OCI-LY1 (cell line): ENCODE measurements at regions not wholly inside any gene's neighbourhood (a gene's known extent, or its start where the extent isn't known, plus 50 kb on each side); places are given as distances from the start of the nearest gene placed in this dataset.

Experiments
- H2AFZ ChIP-seq: fragments of 200-600 bp; sonication (generic), shearing (Covaris generic); 2 replicates; pipeline ENCODE4 v1.6.0; 2014; ENCODE audit warnings: antibody characterized with exemption, mild to moderate bottlenecking, low read length
- H3F3A ChIP-seq: fragments of 200-600 bp; sonication (generic), shearing (Covaris generic); 2 replicates; pipeline ENCODE4 v1.6.0; 2014; ENCODE audit warnings: mild to moderate bottlenecking, antibody characterized with exemption, low read length, moderate library complexity; ENCODE audit not compliant: insufficient read depth
- H3K27ac ChIP-seq: fragments of 200-600 bp; sonication (generic); 2 replicates; pipeline ENCODE4 v1.5.1; 2014; ENCODE audit warnings: low read length, mixed run types, mild to moderate bottlenecking, low read depth; ENCODE audit not compliant: poor library complexity, severe bottlenecking
- H3K27me3 ChIP-seq: fragments of 200-600 bp; sonication (generic); 2 replicates; pipeline ENCODE4 v1.6.0; 2014; ENCODE audit warnings: antibody characterized with exemption, mild to moderate bottlenecking, low read length, moderate library complexity; ENCODE audit not compliant: insufficient read depth
- H3K36me3 ChIP-seq: fragments of 200-600 bp; sonication (generic); 2 replicates; pipeline ENCODE4 v1.6.1; 2014; ENCODE audit warnings: mild to moderate bottlenecking, antibody characterized with exemption, low read length, moderate library complexity, mixed read lengths; ENCODE audit not compliant: insufficient read depth
- H3K4me1 ChIP-seq: fragments of 200-600 bp; sonication (generic); 2 replicates; pipeline ENCODE4 v1.5.1; 2014; ENCODE audit warnings: mild to moderate bottlenecking, low read length, moderate library complexity; ENCODE audit not compliant: insufficient read depth, severe bottlenecking
- H3K4me2 ChIP-seq: fragments of 200-600 bp; sonication (generic), shearing (Covaris generic); 2 replicates; pipeline ENCODE4 v1.6.1; 2014; ENCODE audit warnings: low read length
- H3K4me3 ChIP-seq: fragments of 200-600 bp; sonication (generic); 2 replicates; pipeline ENCODE4 v1.5.1; 2014; ENCODE audit warnings: low read length, low read depth, mild to moderate bottlenecking, mixed read lengths; ENCODE audit not compliant: poor library complexity, severe bottlenecking
- H3K79me2 ChIP-seq: fragments of 200-600 bp; shearing (Covaris generic); 2 replicates; pipeline ENCODE4 v1.6.1; 2016; ENCODE audit warnings: mixed run types, low read length, mixed read lengths; ENCODE audit not compliant: insufficient read depth
- H3K9ac ChIP-seq: fragments of 200-600 bp; sonication (generic), shearing (Covaris generic); 2 replicates; pipeline ENCODE4 v1.6.1; 2014; ENCODE audit warnings: mild to moderate bottlenecking, low read length, mixed read lengths
- H3K9me2 ChIP-seq: fragments of 200-600 bp; sonication (generic), shearing (Covaris generic); 2 replicates; pipeline ENCODE4 v1.6.1; 2014; ENCODE audit warnings: low read depth, mild to moderate bottlenecking, low read length, mixed read lengths
- H3K9me3 ChIP-seq: fragments of 200-600 bp; shearing (Covaris generic); 2 replicates; pipeline ENCODE4 v1.6.1; 2014; ENCODE audit warnings: low read length, mixed read lengths
- H4K20me1 ChIP-seq: fragments of 200-600 bp; sonication (generic), shearing (Covaris generic); 2 replicates; pipeline ENCODE4 v1.6.0; 2016; ENCODE audit warnings: mild to moderate bottlenecking, low read length; ENCODE audit not compliant: insufficient read depth
- CTCF ChIP-seq: fragments of 200-600 bp; sonication (generic), shearing (Covaris generic); IDR thresholded peaks from 2 replicates; pipeline ENCODE4 v1.5.1; 2017; ENCODE audit warnings: mild to moderate bottlenecking, antibody characterized with exemption, low read length, moderate library complexity, mixed read lengths
- EZH2 ChIP-seq: fragments of 200-600 bp; sonication (generic), shearing (Covaris generic); IDR thresholded peaks from 2 replicates; pipeline ENCODE4 v1.8.0; 2017; ENCODE audit warnings: borderline replicate concordance, mixed run types, mild to moderate bottlenecking, antibody characterized with exemption, low read length, moderate library complexity, mixed read lengths

GRCh38 chr11:70778883-70779282 is 380.6 kb downstream of the CTTN start:
- Histone ChIP-seq H3K4me1 (no peaks in the 10 kb centered on the region), H2AFZ (no peak overlapping the region), H3K27me3 (no peaks in the 10 kb centered on the region; the same call in 1 of the 2 replicates), H3K9ac (no peak overlapping the region), H3K9me2 (no peaks in the 10 kb centered on the region), H3F3A (no peaks in the 10 kb centered on the region), H3K36me3 (no peaks in the 10 kb centered on the region), H3K4me2 (no peak overlapping the region), H3K79me2 (no peaks in the 10 kb centered on the region), H3K9me3 (no peaks in the 10 kb centered on the region), H3K27ac (no peak overlapping the region), H3K4me3 (no peak overlapping the region), H4K20me1 (no peaks in the 10 kb centered on the region)
- TF ChIP-seq CTCF (no peak), EZH2 (no peak)

GRCh38 chr11:70779433-70780245 is 381.3 kb downstream of the CTTN start:
- Histone ChIP-seq H3K4me3 (no peak overlapping the region), H4K20me1 (no peaks in the 10 kb centered on the region), H3K9me3 (no peaks in the 10 kb centered on the region), H3K4me2 (no peak overlapping the region), H3K9ac (no peak overlapping the region), H3K9me2 (no peaks in the 10 kb centered on the region), H3K27me3 (no peaks in the 10 kb centered on the region), H2AFZ (no peak overlapping the region), H3K79me2 (no peaks in the 10 kb centered on the region), H3K4me1 (no peaks in the 10 kb centered on the region), H3K36me3 (no peaks in the 10 kb centered on the region), H3K27ac (no peak overlapping the region), H3F3A (no peaks in the 10 kb centered on the region)
- no peak for TF ChIP-seq EZH2
- TF ChIP-seq CTCF, result no peak

GRCh38 chr11:70780246-70780535 is 381.9 kb downstream of the CTTN start:
- H3K36me3 ChIP-seq, result no peaks in the 10 kb centered on the region
- H2AFZ ChIP-seq, result no peak overlapping the region
- H3F3A ChIP-seq, result no peaks in the 10 kb centered on the region
- H3K4me1 ChIP-seq, result no peaks in the 10 kb centered on the region
- H3K79me2 ChIP-seq, result no peaks in the 10 kb centered on the region
- no peak overlapping the region for H3K27ac ChIP-seq
- H3K9me2 ChIP-seq, result no peaks in the 10 kb centered on the region
- TF ChIP-seq EZH2 (no peak), CTCF (no peak)
- no peak overlapping the region for H3K4me2 ChIP-seq
- H3K9ac ChIP-seq, result no peak overlapping the region
- H3K9me3 ChIP-seq, result no peaks in the 10 kb centered on the region
- no peaks in the 10 kb centered on the region for H4K20me1 ChIP-seq
- H3K27me3 ChIP-seq, result no peaks in the 10 kb centered on the region
- no peak overlapping the region for H3K4me3 ChIP-seq
